HG03520 (cell line): ENCODE measurements at regions not wholly inside any gene's neighbourhood (a gene's known extent, or its start where the extent isn't known, plus 50 kb on each side); places are given as distances from the start of the nearest gene placed in this dataset.
"Not testable (repeated sequence)": the region's sequence is repeated elsewhere in the genome, so short reads cannot be mapped to it uniquely, and the experiment has no call there.

Experiments used
- ATAC-seq: cut with Tn5 transposase; IDR thresholded peaks from one replicate; pipeline ENCODE4 v1.9.1; 2021; ENCODE audit warnings: mild to moderate bottlenecking, moderate library complexity; ENCODE audit not compliant: unreplicated experiment

GRCh38 chr1:118479351-118479750, 294.3 kb upstream of the SPAG17 start:
- ATAC-seq: no peak

- ATAC-seq: no peak
Observed at GRCh38 chr1:118473825-118474224, 288.8 kb upstream of the SPAG17 start.

- ATAC-seq: not testable (repeated sequence)
Observed at GRCh38 chr1:118464460-118464859, 279.4 kb upstream of the SPAG17 start.

- ATAC-seq: no peak
Observed at GRCh38 chr1:118461154-118461553, 276.1 kb upstream of the SPAG17 start.

- no peak for ATAC-seq
Observed at GRCh38 chr1:118459871-118460270, 274.8 kb upstream of the SPAG17 start.

- ATAC-seq: not testable (repeated sequence)
Observed at GRCh38 chr1:118453856-118454255, 268.8 kb upstream of the SPAG17 start.

- no peak for ATAC-seq
Observed at GRCh38 chr1:118445156-118445555, 260.1 kb upstream of the SPAG17 start.

GRCh38 chr1:118442214-118442613, 257.2 kb upstream of the SPAG17 start:
- ATAC-seq: no peak

GRCh38 chr1:118437664-118438063, 252.6 kb upstream of the SPAG17 start:
- ATAC-seq: no peak

- ATAC-seq: no peak
Observed at GRCh38 chr1:118429856-118430255, 244.8 kb upstream of the SPAG17 start.

GRCh38 chr1:118421868-118422350, 236.9 kb upstream of the SPAG17 start:
- no peak for ATAC-seq

- ATAC-seq: no peak
Observed at GRCh38 chr1:118404024-118404423, 219.0 kb upstream of the SPAG17 start.

GRCh38 chr1:118397496-118397859, 212.4 kb upstream of the SPAG17 start:
- ATAC-seq: no peak

- no peak for ATAC-seq
Observed at GRCh38 chr1:118396829-118397495, 211.9 kb upstream of the SPAG17 start.

GRCh38 chr1:118396279-118396678, 211.3 kb upstream of the SPAG17 start:
- ATAC-seq: no peak

GRCh38 chr1:118395430-118395991, 210.5 kb upstream of the SPAG17 start:
- ATAC-seq: no peak

- ATAC-seq: no peak
Observed at GRCh38 chr1:118390955-118391354, 205.9 kb upstream of the SPAG17 start.

GRCh38 chr1:118388301-118388959, 203.4 kb upstream of the SPAG17 start:
- no peak for ATAC-seq

GRCh38 chr1:118381197-118381869, 196.3 kb upstream of the SPAG17 start:
- ATAC-seq: no peak

- ATAC-seq: not testable (repeated sequence)
Observed at GRCh38 chr1:118377183-118377582, 192.2 kb upstream of the SPAG17 start.

GRCh38 chr1:118371612-118372011, 186.6 kb upstream of the SPAG17 start:
- no peak for ATAC-seq

- ATAC-seq: no peak
Observed at GRCh38 chr1:118370861-118371260, 185.8 kb upstream of the SPAG17 start.
